Breast epithelium (tissue), 3 donors: ENCODE measurements at regions not wholly inside any gene's neighbourhood (a gene's known extent, or its start where the extent isn't known, plus 50 kb on each side); places are given as distances from the start of the nearest gene placed in this dataset.

Source experiments
- CTCF ChIP-seq, 3 donors: fragments of 450-650 bp; IDR thresholded peaks; one replicate each; pipeline ENCODE4 v1.5.1; 2016 to 2017; ENCODE audit warnings: antibody characterized with exemption in 3 of 3, mild to moderate bottlenecking in 3 of 3, moderate library complexity in 3 of 3
- POLR2A ChIP-seq: fragments of 450-650 bp; IDR thresholded peaks from one replicate; pipeline ENCODE4 v1.6.1; 2016; ENCODE audit warnings: antibody characterized with exemption, mild to moderate bottlenecking, moderate library complexity

- TF ChIP-seq CTCF (IDR thresholded peaks at IDR 0.05) (no peak), POLR2A (no peak)
These were observed 292.1 kb downstream of the CGGBP1 start for GRCh38 chr3:87766721-87767120.
